Esophagus squamous epithelium (tissue), 4 donors: ENCODE measurements at regions not wholly inside any gene's neighbourhood (a gene's known extent, or its start where the extent isn't known, plus 50 kb on each side); places are given as distances from the start of the nearest gene placed in this dataset.

ENCODE experiments used
- POLR2A ChIP-seq, 4 donors: fragments of 450-650 bp; IDR thresholded peaks; one replicate each; pipeline ENCODE4 v1.6.1; 2017; ENCODE audit warnings: antibody characterized with exemption in 4 of 4, mild to moderate bottlenecking in 4 of 4, moderate library complexity in 3 of 4
- TF ChIP-seq, protein P1 (sequence below), 6 experiments: fragments of 450-650 bp in 4 of 6; fragments of 200-600 bp in 2 of 6; sonication (generic) in 2 of 6; IDR thresholded peaks; one replicate each; pipeline ENCODE4 v1.5.1; 2016 to 2019; ENCODE audit warnings: antibody characterized with exemption in 6 of 6, mild to moderate bottlenecking in 4 of 6, moderate library complexity in 4 of 6

DNA sequence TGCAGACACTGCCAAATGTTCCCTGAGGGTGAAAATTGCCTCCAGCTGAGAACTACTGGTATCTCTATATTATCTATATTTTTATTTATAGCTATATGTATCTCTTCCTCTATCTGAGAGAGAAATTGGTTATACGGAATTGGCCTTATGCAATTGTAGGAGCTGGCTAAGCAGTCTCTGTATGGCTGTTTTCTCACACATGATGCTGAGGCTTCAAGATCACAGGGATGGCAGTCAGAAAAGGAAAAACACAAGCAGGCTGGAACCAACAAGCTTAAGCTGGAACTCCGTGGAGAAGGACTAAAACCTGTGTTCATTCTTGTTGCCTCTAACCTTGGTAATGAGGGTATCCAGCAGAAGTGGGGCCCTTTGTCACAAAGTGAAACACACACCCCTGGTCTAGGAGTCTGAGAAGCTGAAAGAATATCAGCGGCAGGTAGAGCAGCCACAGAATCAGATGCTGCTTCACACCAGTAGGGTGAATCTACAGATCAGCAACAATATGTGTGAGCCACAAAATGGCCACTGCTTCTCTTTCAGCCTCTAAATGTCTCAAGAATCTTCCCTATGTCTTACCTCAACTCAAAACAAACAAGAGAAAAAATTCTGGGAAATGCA is 166.5 kb upstream of the PPP1R2C start:
- TF ChIP-seq, protein P1, sequence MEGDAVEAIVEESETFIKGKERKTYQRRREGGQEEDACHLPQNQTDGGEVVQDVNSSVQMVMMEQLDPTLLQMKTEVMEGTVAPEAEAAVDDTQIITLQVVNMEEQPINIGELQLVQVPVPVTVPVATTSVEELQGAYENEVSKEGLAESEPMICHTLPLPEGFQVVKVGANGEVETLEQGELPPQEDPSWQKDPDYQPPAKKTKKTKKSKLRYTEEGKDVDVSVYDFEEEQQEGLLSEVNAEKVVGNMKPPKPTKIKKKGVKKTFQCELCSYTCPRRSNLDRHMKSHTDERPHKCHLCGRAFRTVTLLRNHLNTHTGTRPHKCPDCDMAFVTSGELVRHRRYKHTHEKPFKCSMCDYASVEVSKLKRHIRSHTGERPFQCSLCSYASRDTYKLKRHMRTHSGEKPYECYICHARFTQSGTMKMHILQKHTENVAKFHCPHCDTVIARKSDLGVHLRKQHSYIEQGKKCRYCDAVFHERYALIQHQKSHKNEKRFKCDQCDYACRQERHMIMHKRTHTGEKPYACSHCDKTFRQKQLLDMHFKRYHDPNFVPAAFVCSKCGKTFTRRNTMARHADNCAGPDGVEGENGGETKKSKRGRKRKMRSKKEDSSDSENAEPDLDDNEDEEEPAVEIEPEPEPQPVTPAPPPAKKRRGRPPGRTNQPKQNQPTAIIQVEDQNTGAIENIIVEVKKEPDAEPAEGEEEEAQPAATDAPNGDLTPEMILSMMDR (IDR thresholded peaks at IDR 0.05): no peak
- peak in 1 of 4 donors; percentile 8 for TF ChIP-seq POLR2A (IDR thresholded peaks at IDR 0.05)
